OCI-LY1 (cell line): ENCODE measurements at regions not wholly inside any gene's neighbourhood (a gene's known extent, or its start where the extent isn't known, plus 50 kb on each side); places are given as distances from the start of the nearest gene placed in this dataset.

ENCODE experiments used
- H2AFZ ChIP-seq: fragments of 200-600 bp; sonication (generic), shearing (Covaris generic); 2 replicates; pipeline ENCODE4 v1.6.0; 2014; ENCODE audit warnings: antibody characterized with exemption, mild to moderate bottlenecking, low read length
- H3F3A ChIP-seq: fragments of 200-600 bp; sonication (generic), shearing (Covaris generic); 2 replicates; pipeline ENCODE4 v1.6.0; 2014; ENCODE audit warnings: mild to moderate bottlenecking, antibody characterized with exemption, low read length, moderate library complexity; ENCODE audit not compliant: insufficient read depth
- H3K27ac ChIP-seq: fragments of 200-600 bp; sonication (generic); 2 replicates; pipeline ENCODE4 v1.5.1; 2014; ENCODE audit warnings: low read length, mixed run types, mild to moderate bottlenecking, low read depth; ENCODE audit not compliant: poor library complexity, severe bottlenecking
- H3K27me3 ChIP-seq: fragments of 200-600 bp; sonication (generic); 2 replicates; pipeline ENCODE4 v1.6.0; 2014; ENCODE audit warnings: antibody characterized with exemption, mild to moderate bottlenecking, low read length, moderate library complexity; ENCODE audit not compliant: insufficient read depth
- H3K36me3 ChIP-seq: fragments of 200-600 bp; sonication (generic); 2 replicates; pipeline ENCODE4 v1.6.1; 2014; ENCODE audit warnings: mild to moderate bottlenecking, antibody characterized with exemption, low read length, moderate library complexity, mixed read lengths; ENCODE audit not compliant: insufficient read depth
- H3K4me1 ChIP-seq: fragments of 200-600 bp; sonication (generic); 2 replicates; pipeline ENCODE4 v1.5.1; 2014; ENCODE audit warnings: mild to moderate bottlenecking, low read length, moderate library complexity; ENCODE audit not compliant: insufficient read depth, severe bottlenecking
- H3K4me2 ChIP-seq: fragments of 200-600 bp; sonication (generic), shearing (Covaris generic); 2 replicates; pipeline ENCODE4 v1.6.1; 2014; ENCODE audit warnings: low read length
- H3K4me3 ChIP-seq: fragments of 200-600 bp; sonication (generic); 2 replicates; pipeline ENCODE4 v1.5.1; 2014; ENCODE audit warnings: low read length, low read depth, mild to moderate bottlenecking, mixed read lengths; ENCODE audit not compliant: poor library complexity, severe bottlenecking
- H3K79me2 ChIP-seq: fragments of 200-600 bp; shearing (Covaris generic); 2 replicates; pipeline ENCODE4 v1.6.1; 2016; ENCODE audit warnings: mixed run types, low read length, mixed read lengths; ENCODE audit not compliant: insufficient read depth
- H3K9ac ChIP-seq: fragments of 200-600 bp; sonication (generic), shearing (Covaris generic); 2 replicates; pipeline ENCODE4 v1.6.1; 2014; ENCODE audit warnings: mild to moderate bottlenecking, low read length, mixed read lengths
- H3K9me2 ChIP-seq: fragments of 200-600 bp; sonication (generic), shearing (Covaris generic); 2 replicates; pipeline ENCODE4 v1.6.1; 2014; ENCODE audit warnings: low read depth, mild to moderate bottlenecking, low read length, mixed read lengths
- H3K9me3 ChIP-seq: fragments of 200-600 bp; shearing (Covaris generic); 2 replicates; pipeline ENCODE4 v1.6.1; 2014; ENCODE audit warnings: low read length, mixed read lengths
- H4K20me1 ChIP-seq: fragments of 200-600 bp; sonication (generic), shearing (Covaris generic); 2 replicates; pipeline ENCODE4 v1.6.0; 2016; ENCODE audit warnings: mild to moderate bottlenecking, low read length; ENCODE audit not compliant: insufficient read depth
- CTCF ChIP-seq: fragments of 200-600 bp; sonication (generic), shearing (Covaris generic); IDR thresholded peaks from 2 replicates; pipeline ENCODE4 v1.5.1; 2017; ENCODE audit warnings: mild to moderate bottlenecking, antibody characterized with exemption, low read length, moderate library complexity, mixed read lengths
- EZH2 ChIP-seq: fragments of 200-600 bp; sonication (generic), shearing (Covaris generic); IDR thresholded peaks from 2 replicates; pipeline ENCODE4 v1.8.0; 2017; ENCODE audit warnings: borderline replicate concordance, mixed run types, mild to moderate bottlenecking, antibody characterized with exemption, low read length, moderate library complexity, mixed read lengths

- Histone ChIP-seq H3K9me3 (no peaks in the 10 kb centered on the region), H3F3A (no peaks in the 10 kb centered on the region), H3K36me3 (no peaks in the 10 kb centered on the region), H4K20me1 (no peaks in the 10 kb centered on the region), H3K4me3 (no peak overlapping the region), H3K27me3 (no peaks in the 10 kb centered on the region), H3K4me2 (no peak overlapping the region), H3K9me2 (no peaks in the 10 kb centered on the region), H3K4me1 (no peaks in the 10 kb centered on the region), H3K79me2 (no peaks in the 10 kb centered on the region), H2AFZ (no peak overlapping the region), H3K9ac (no peak overlapping the region), H3K27ac (no peak overlapping the region)
- no peak for TF ChIP-seq CTCF
- TF ChIP-seq EZH2 = no peak
These were observed 626.9 kb upstream of the PKDCC start for GRCh38 chr2:41420872-41421271.

- no peaks in the 10 kb centered on the region for H3K4me1 ChIP-seq
- no peak for TF ChIP-seq EZH2
- no peak for TF ChIP-seq CTCF
- no peaks in the 10 kb centered on the region for H3K9me2 ChIP-seq
- H3K4me3 ChIP-seq = no peak overlapping the region
- H3K27me3 ChIP-seq = no peaks in the 10 kb centered on the region
- no peaks in the 10 kb centered on the region for H3K36me3 ChIP-seq
- H3K27ac ChIP-seq = no peak overlapping the region
- no peaks in the 10 kb centered on the region for H3F3A ChIP-seq
- no peak overlapping the region for H2AFZ ChIP-seq
- no peaks in the 10 kb centered on the region for H3K9me3 ChIP-seq
- no peak overlapping the region for H3K9ac ChIP-seq
- H4K20me1 ChIP-seq = no peaks in the 10 kb centered on the region
- no peaks in the 10 kb centered on the region for H3K79me2 ChIP-seq
- no peak overlapping the region for H3K4me2 ChIP-seq
These were observed 616.1 kb upstream of the PKDCC start for GRCh38 chr2:41431756-41432155.

- Histone ChIP-seq H4K20me1 (no peaks in the 10 kb centered on the region), H3K27ac (no peak overlapping the region), H3K9me3 (no peaks in the 10 kb centered on the region), H3K4me1 (no peaks in the 10 kb centered on the region), H3K79me2 (no peaks in the 10 kb centered on the region), H3K9ac (no peak overlapping the region), H3F3A (no peaks in the 10 kb centered on the region), H3K9me2 (no peaks in the 10 kb centered on the region), H3K4me2 (no peak overlapping the region), H3K27me3 (no peaks in the 10 kb centered on the region), H3K36me3 (no peaks in the 10 kb centered on the region), H3K4me3 (no peak overlapping the region), H2AFZ (no peak overlapping the region)
- TF ChIP-seq CTCF (no peak), EZH2 (no peak)
These were observed 615.4 kb upstream of the PKDCC start for GRCh38 chr2:41432459-41432858.
